NCI-H2227 treated with DMSO at 0.1 percent for 48 hours (cell line): ENCODE measurements at regions not wholly inside any gene's neighbourhood (a gene's known extent, or its start where the extent isn't known, plus 50 kb on each side); places are given as distances from the start of the nearest gene placed in this dataset.

Experiments
- DNase-seq: peaks from one replicate; lab custom pipeline; 2025; lab: John Stamatoyannopoulos, UW

GRCh38 chr7:12941512-12941911 is 254.1 kb downstream of the ARL4A start:
- no peak for DNase-seq

DNA sequence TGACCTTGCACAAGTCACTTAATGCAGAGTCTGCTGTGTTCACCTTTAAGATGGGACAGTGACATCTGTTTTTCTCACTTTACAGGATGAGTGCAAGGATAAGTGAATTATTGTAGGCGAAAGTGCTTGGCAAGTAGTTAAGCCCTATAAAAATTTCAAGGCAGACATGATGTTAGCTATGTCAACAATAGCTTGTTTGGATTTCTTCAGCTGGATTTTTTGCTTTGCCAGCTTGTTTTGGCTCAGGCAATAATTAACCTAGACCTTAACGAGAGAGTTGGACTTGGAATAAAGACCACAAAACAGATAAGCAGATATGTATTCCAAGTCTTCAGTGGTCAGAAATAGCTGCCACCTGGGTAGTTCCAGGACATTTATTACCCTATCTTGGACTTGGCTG is 255.2 kb downstream of the ARL4A start:
- DNase-seq: peak; percentile 59

GRCh38 chr7:12943781-12944180 is 256.3 kb downstream of the ARL4A start:
- no peak for DNase-seq

- DNase-seq: no peak
Measured at GRCh38 chr7:12945901-12946300, 258.5 kb downstream of the ARL4A start.

DNA sequence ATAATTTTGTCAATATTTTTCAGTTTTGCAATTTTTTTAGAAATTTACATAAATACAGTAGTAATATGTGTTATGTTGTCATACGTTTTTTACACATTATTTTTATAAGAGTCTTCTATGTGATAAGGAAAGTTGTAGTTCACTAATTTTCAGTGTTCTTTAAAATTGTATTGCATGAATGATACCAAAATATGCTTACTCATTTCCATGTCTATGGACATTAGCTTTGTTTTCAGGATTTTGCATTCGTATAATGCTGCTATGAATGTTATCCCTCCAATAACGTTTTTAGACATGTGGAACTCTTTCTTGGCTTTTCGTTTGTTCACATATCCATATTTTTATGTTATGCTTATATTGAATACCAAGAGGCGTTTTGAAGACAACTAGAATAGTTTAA is 260.0 kb downstream of the ARL4A start:
- DNase-seq: no peak

- DNase-seq: no peak
Measured at GRCh38 chr7:12949060-12949931, 261.9 kb downstream of the ARL4A start.

GRCh38 chr7:12951397-12951801 is 264.0 kb downstream of the ARL4A start:
- no peak for DNase-seq

DNA sequence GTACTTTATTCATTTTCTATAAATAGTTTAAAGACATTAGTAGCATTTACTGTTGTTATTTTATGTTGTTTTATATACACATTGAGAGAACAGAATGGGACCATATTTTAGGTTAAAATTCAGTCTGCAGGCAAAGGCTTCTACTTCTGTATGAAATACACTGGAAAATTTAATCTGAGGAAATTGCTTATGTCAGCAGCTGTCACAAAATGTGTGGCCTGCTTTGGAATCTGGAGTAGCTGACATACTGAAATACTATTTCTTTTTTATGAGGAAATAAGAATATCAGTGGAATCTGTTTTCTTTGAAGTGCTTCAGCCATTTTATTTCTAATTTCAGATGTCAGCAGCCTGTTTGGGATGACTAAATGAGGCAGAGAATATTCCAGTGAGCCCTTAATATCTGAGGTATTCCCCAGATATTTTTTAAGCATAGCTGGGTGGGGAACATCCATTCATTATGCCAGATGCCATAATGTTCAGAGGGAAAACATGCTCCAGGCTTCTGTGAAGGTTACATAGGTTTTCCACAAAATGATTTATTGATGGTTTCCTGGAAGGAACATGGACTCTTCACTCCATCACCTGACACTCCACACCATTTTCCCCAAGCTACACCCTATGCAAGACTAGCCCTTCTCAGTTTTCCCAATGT is 267.1 kb downstream of the ARL4A start:
- DNase-seq: no peak

DNA sequence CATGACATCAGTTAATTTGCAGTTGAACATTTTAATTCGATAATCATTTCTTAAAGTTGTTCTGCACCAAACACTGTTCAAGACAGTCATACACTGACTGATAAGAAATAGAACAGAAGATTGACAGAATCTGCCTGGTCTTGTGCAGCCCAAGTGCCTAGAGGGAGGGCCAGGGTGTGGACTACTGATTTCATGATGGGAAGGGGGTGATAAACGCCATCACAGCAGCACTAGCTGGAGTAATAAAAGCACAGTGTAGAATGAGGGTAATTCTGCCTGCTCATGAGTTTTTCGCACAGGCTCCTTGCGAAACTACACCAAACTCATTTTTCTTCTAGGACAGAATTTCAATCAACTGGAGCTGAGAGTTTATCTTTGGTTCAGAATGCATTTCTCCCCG is 270.1 kb downstream of the ARL4A start:
- no peak for DNase-seq

GRCh38 chr7:12961910-12962480 is 274.6 kb downstream of the ARL4A start:
- DNase-seq: no peak

DNA sequence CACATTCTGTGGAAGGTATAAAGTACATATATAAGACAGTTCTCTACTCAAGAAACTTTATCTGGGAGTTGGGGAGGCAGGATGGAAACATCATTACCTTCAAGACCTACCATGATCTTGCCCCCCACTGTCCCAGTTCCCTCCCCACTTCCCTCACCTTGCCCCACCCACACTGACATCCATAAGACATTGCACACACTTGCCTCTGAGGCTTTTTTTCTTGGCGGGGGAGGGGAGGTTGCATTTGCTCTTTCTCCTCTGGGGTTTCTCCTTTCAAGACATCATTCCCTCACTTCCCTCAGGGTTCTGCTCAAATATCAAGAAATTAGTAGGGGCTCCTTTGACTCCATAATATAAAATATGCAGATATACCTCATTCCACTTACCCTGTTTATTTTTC is 276.0 kb downstream of the ARL4A start:
- no peak for DNase-seq

DNA sequence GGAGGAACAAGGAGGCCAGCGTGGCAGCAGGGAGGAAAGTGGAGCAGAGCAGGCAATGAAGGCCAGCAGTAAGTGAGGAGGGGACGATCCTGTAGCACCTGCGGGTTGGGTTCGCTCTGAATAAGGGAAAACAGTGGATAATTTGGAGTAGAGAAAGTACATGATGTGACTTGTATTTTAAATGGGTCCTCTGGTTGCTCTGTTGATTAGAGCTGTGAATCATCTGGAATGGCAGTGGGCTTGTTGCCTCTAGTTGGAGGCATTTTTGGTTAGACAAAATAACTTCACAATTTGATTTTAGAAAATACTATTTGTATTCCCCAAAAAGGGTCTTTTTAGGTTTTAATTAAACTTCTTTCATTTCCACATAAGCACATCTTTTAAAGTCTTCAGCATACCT is 277.4 kb downstream of the ARL4A start:
- no peak for DNase-seq

DNA sequence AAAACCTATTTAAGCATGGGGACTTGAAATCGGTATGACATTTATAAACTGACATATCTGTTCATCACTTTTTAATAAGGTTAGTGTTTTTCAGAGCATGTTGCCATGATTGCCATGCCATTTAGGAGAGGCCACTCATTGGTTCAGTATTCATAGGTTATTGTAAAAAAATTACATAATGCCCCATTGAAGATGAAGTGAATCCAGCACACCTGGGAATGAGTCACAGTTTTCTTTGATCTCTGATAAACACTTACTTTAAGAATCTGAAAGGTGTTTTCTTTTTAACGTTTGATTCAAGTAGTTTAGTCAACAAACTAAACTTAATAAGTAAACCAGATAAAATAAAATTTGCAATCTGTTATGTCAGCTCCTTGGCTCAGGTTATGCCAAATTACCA is 278.3 kb downstream of the ARL4A start:
- DNase-seq: no peak

DNA sequence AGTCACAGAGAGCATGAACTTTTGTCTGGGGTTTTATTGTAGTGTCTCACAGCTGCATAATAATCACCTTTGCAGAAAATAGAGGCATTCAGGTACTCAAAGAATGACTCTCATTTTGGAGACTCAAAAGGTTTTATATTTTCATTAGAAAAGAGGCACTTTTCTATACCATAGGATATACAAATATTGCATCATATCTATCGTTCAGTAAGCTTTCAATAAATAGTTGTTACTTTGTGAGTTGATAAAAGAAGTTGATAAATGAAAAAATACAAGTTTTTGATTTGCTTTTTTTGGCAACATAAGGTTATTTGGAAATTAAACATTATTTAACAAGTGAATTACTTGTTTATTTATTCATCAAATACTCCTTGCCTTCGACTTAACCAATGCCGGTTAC is 279.9 kb downstream of the ARL4A start:
- no peak for DNase-seq

GRCh38 chr7:12968836-12969422 is 281.5 kb downstream of the ARL4A start:
- no peak for DNase-seq

DNA sequence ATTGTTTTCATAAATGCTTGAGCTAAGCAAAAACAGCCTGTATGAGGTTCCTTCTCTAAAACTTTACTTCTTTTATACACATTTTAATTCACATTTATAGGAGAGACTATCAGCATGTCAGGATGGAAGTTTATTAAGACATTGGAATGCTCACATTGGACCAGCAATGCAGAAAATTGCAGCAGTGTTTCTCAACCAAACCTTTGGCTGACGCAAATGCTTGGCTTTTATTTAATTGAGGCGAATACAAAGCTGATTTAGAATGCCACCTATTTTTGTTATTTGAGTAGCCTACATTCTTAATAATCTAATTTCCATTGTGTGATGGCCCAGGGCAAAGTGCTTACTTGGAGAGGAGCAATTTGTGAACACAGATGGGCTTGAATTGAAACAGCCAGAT is 283.2 kb downstream of the ARL4A start:
- no peak for DNase-seq

GRCh38 chr7:12974451-12975166 is 287.2 kb downstream of the ARL4A start:
- DNase-seq: no peak

GRCh38 chr7:12975412-12975811 is 288.0 kb downstream of the ARL4A start:
- no peak for DNase-seq

DNA sequence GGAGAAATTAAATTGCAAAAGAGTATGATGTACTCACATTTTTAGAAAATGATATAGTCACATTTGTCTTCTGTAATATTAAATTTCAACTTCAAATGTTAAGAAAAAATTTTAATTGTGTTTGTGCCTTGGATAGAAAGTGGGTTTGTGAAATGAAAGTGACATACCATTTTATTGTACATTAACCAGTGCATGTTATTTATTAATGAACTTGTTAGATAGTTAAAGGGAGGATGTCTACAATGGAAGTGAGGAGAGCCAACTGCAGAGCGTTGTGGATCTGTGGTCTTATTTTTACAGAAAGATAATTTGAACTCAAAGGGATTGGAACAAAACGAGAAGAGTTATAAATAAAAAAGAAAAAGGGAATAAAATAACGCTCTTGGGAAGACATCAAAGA is 291.7 kb downstream of the ARL4A start:
- DNase-seq: no peak

- DNase-seq: no peak
Measured at GRCh38 chr7:12982178-12982577, 294.7 kb downstream of the ARL4A start.

DNA sequence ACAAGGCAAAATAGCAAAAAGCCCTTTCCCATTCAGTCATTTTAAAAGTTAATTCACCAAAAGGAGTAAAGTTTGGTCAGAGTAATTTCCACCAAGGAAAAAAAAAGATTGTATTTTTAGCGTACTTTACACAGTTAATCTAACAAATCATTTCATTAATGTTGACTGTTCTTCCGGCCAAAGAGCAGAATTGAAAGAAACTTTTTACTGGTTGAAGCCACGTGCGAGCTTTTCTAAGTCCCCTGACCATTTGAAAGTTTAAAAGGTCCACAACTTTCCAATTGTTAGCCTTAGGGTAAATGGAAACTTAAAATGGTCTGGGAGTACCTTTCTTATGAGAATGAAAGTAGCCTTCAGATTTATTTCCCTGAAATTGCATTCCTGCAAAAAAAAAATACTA is 296.7 kb downstream of the ARL4A start:
- no peak for DNase-seq

GRCh38 chr7:12985228-12985627 is 297.8 kb downstream of the ARL4A start:
- DNase-seq: no peak
